ENCODE measurements at regions not wholly inside any gene's neighbourhood (a gene's known extent, or its start where the extent isn't known, plus 50 kb on each side); places are given as distances from the start of the nearest gene placed in this dataset.

GRCh38 chr3:459311-459670 lies 262.7 kb downstream of the CHL1 start:
- no peak for TF ChIP-seq CTCF (IDR thresholded peaks at IDR 0.05; ENCODE audit: extremely low read depth, missing control alignments)
- DNase-seq (ENCODE audit: low spot score) = no peak

- TF ChIP-seq CTCF (IDR thresholded peaks at IDR 0.05; ENCODE audit: extremely low read depth, missing control alignments) = no peak
- DNase-seq (ENCODE audit: low spot score) = no peak
Measured at GRCh38 chr3:461006-461405, 264.4 kb downstream of the CHL1 start.

GRCh38 chr3:462851-463250 lies 266.3 kb downstream of the CHL1 start:
- no peak for TF ChIP-seq CTCF (IDR thresholded peaks at IDR 0.05; ENCODE audit: extremely low read depth, missing control alignments)
- no peak for DNase-seq (ENCODE audit: low spot score)

GRCh38 chr3:463252-464192 lies 267.0 kb downstream of the CHL1 start:
- TF ChIP-seq CTCF (IDR thresholded peaks at IDR 0.05; ENCODE audit: extremely low read depth, missing control alignments) = no peak
- DNase-seq (ENCODE audit: low spot score) = peak; percentile 46

GRCh38 chr3:464255-464654 lies 267.7 kb downstream of the CHL1 start:
- TF ChIP-seq CTCF (IDR thresholded peaks at IDR 0.05; ENCODE audit: extremely low read depth, missing control alignments) = no peak
- DNase-seq (ENCODE audit: low spot score) = no peak

- peak; percentile 48 for TF ChIP-seq CTCF (IDR thresholded peaks at IDR 0.05; ENCODE audit: extremely low read depth, missing control alignments)
- DNase-seq (ENCODE audit: low spot score) = no peak
Measured at GRCh38 chr3:468172-468571, 271.6 kb downstream of the CHL1 start.

- no peak for DNase-seq (ENCODE audit: low spot score)
- no peak for TF ChIP-seq CTCF (IDR thresholded peaks at IDR 0.05; ENCODE audit: extremely low read depth, missing control alignments)
Measured at GRCh38 chr3:473033-473800, 276.7 kb downstream of the CHL1 start.

Measured in GM20000 (cell line).